ENCODE measurements at regions not wholly inside any gene's neighbourhood (a gene's known extent, or its start where the extent isn't known, plus 50 kb on each side); places are given as distances from the start of the nearest gene placed in this dataset.

GRCh38 chr4:180947425-180947824 is 1295.8 kb upstream of the TENM3 start:
- peak; percentile 11 to 35 (median 16) for TF ChIP-seq CTCF (IDR thresholded peaks at IDR 0.05; ENCODE audit: unreplicated experiment in 3 of 3)
- Mint-ChIP-seq H3K27me3 (ENCODE audit: low read depth) (peaks cover 3% of the 10 kb centered on the region), H3K27ac (no peak overlapping the region), H3K36me3 (ENCODE audit: low read depth) (peaks cover 5% of the 10 kb centered on the region), H3K4me3 (no peak overlapping the region), H3K9me3 (peaks cover 4% of the 10 kb centered on the region), H3K4me1 (no peaks in the 10 kb centered on the region)

GRCh38 chr4:180949424-180950213 is 1293.6 kb upstream of the TENM3 start:
- Mint-ChIP-seq H3K4me3 (no peak overlapping the region), H3K36me3 (ENCODE audit: low read depth) (peaks cover 5% of the 10 kb centered on the region), H3K27me3 (ENCODE audit: low read depth) (peaks cover 3% of the 10 kb centered on the region), H3K27ac (no peak overlapping the region), H3K9me3 (peaks cover 4% of the 10 kb centered on the region), H3K4me1 (no peaks in the 10 kb centered on the region)
- no peak for TF ChIP-seq CTCF (IDR thresholded peaks at IDR 0.05; ENCODE audit: unreplicated experiment in 3 of 3)

GRCh38 chr4:180950377-180950776 is 1292.8 kb upstream of the TENM3 start:
- peaks cover 5% of the 10 kb centered on the region for H3K36me3 Mint-ChIP-seq (ENCODE audit: low read depth)
- H3K4me1 Mint-ChIP-seq, result no peaks in the 10 kb centered on the region
- peaks cover 3% of the 10 kb centered on the region for H3K27me3 Mint-ChIP-seq (ENCODE audit: low read depth)
- peaks cover 4% of the 10 kb centered on the region for H3K9me3 Mint-ChIP-seq
- H3K4me3 Mint-ChIP-seq, result no peak overlapping the region
- H3K27ac Mint-ChIP-seq, result no peak overlapping the region
- no peak for TF ChIP-seq CTCF (IDR thresholded peaks at IDR 0.05; ENCODE audit: unreplicated experiment in 3 of 3)

- no peak overlapping the region for H3K4me3 Mint-ChIP-seq
- H3K4me1 Mint-ChIP-seq, result no peaks in the 10 kb centered on the region
- H3K9me3 Mint-ChIP-seq, result peaks cover under 1% of the 10 kb centered on the region
- H3K36me3 Mint-ChIP-seq (ENCODE audit: low read depth), result no peaks in the 10 kb centered on the region
- H3K27me3 Mint-ChIP-seq (ENCODE audit: low read depth), result peaks cover 3% of the 10 kb centered on the region
- no peak for TF ChIP-seq CTCF (IDR thresholded peaks at IDR 0.05; ENCODE audit: unreplicated experiment in 3 of 3)
- H3K27ac Mint-ChIP-seq, result no peak overlapping the region
Measured at GRCh38 chr4:180951312-180951711, 1291.9 kb upstream of the TENM3 start.

- TF ChIP-seq CTCF (IDR thresholded peaks at IDR 0.05; ENCODE audit: unreplicated experiment in 3 of 3), result no peak
- no peaks in the 10 kb centered on the region for H3K36me3 Mint-ChIP-seq (ENCODE audit: low read depth)
- peaks cover 3% of the 10 kb centered on the region for H3K27me3 Mint-ChIP-seq (ENCODE audit: low read depth)
- H3K27ac Mint-ChIP-seq, result no peak overlapping the region
- H3K4me3 Mint-ChIP-seq, result no peak overlapping the region
- H3K9me3 Mint-ChIP-seq, result no peaks in the 10 kb centered on the region
- H3K4me1 Mint-ChIP-seq, result no peaks in the 10 kb centered on the region
Measured at GRCh38 chr4:180953572-180953971, 1289.6 kb upstream of the TENM3 start.
